ENCODE measurements at regions not wholly inside any gene's neighbourhood (a gene's known extent, or its start where the extent isn't known, plus 50 kb on each side); places are given as distances from the start of the nearest gene placed in this dataset.

DNA sequence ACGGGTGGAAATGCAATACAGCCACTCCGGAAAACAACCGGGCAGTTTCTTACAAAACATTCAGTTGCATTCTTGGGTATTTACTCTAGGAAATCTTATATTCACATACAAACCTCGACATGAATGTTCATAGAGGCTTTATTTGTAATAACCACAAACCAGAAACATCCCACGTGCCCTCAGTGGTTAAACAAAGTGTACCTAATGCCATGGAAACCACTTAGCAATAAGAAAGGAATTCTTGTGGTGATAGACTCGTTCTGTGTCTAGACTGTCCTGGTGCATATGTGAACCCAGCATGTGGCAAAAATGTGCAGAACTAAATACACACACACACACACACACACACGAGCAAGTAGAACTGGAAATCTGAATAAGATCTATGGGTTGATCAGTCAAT is 1073.3 kb downstream of the TBC1D22A start:
- H3K27me3 ChIP-seq (ENCODE audit: low read length): no peaks in the 10 kb centered on the region
- H4K20me1 ChIP-seq (ENCODE audit: low read depth, low read length): no peaks in the 10 kb centered on the region
- TF ChIP-seq, protein P1, sequence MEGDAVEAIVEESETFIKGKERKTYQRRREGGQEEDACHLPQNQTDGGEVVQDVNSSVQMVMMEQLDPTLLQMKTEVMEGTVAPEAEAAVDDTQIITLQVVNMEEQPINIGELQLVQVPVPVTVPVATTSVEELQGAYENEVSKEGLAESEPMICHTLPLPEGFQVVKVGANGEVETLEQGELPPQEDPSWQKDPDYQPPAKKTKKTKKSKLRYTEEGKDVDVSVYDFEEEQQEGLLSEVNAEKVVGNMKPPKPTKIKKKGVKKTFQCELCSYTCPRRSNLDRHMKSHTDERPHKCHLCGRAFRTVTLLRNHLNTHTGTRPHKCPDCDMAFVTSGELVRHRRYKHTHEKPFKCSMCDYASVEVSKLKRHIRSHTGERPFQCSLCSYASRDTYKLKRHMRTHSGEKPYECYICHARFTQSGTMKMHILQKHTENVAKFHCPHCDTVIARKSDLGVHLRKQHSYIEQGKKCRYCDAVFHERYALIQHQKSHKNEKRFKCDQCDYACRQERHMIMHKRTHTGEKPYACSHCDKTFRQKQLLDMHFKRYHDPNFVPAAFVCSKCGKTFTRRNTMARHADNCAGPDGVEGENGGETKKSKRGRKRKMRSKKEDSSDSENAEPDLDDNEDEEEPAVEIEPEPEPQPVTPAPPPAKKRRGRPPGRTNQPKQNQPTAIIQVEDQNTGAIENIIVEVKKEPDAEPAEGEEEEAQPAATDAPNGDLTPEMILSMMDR (IDR thresholded peaks at IDR 0.05; ENCODE audit: insufficient read depth, low read length, poor library complexity, severe bottlenecking): no peak
- no peak for TF ChIP-seq EZH2phosphoT487 (conservative IDR thresholded peaks at IDR 0.05; ENCODE audit: low read length)
- no peak overlapping the region for H3K27ac ChIP-seq (ENCODE audit: low read depth, low read length)
- H3K9me2 ChIP-seq (replicated peaks; ENCODE audit: insufficient read depth, low read length): no peaks in the 10 kb centered on the region
- H3K79me2 ChIP-seq (ENCODE audit: insufficient read depth, low read length): no peaks in the 10 kb centered on the region
- no peak overlapping the region for H2AFZ ChIP-seq (ENCODE audit: low read depth, low read length, severe bottlenecking)
- no peaks in the 10 kb centered on the region for H3K36me3 ChIP-seq (ENCODE audit: low read length)
- no peak overlapping the region for H3K4me2 ChIP-seq (ENCODE audit: low read depth, low read length, poor library complexity, severe bottlenecking)
- H3K9ac ChIP-seq (ENCODE audit: low read length): no peak overlapping the region
- H3F3A ChIP-seq (ENCODE audit: insufficient read depth): no peaks in the 10 kb centered on the region
- H3K4me3 ChIP-seq (ENCODE audit: insufficient read depth, low read length, poor library complexity, severe bottlenecking): no peak overlapping the region
- no peaks in the 10 kb centered on the region for H3K9me3 ChIP-seq (ENCODE audit: insufficient read depth, low read length)

DNA sequence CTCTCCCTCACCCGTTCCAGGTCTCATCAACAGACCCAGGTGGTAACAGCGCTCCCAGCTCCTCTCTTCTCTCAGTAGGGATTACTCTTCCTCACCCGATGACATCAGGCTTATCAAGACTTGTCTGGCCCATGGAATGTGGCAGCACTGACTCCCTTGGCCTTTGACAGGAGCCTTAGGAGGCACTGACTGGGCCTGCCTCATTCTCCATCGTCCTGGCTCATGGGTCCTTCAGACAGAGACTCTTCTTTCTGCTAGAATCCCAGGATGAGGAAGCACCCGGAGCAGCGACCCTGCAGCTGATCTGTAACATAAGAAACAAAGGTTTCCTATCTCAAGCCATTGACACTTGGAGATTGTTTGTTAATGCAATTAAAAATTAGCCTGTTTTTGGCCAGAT is 1063.6 kb downstream of the TBC1D22A start:
- no peak overlapping the region for H3K4me2 ChIP-seq (ENCODE audit: low read depth, low read length, poor library complexity, severe bottlenecking)
- no peak overlapping the region for H3K27ac ChIP-seq (ENCODE audit: low read depth, low read length)
- H3K9me3 ChIP-seq (ENCODE audit: insufficient read depth, low read length): 0 out of 2 replicates have a peak, but pooled peaks cover 4% of the 10 kb centered on the region
- no peak overlapping the region for H3K4me3 ChIP-seq (ENCODE audit: insufficient read depth, low read length, poor library complexity, severe bottlenecking)
- H2AFZ ChIP-seq (ENCODE audit: low read depth, low read length, severe bottlenecking): no peak overlapping the region
- H3F3A ChIP-seq (ENCODE audit: insufficient read depth): no peaks in the 10 kb centered on the region
- no peaks in the 10 kb centered on the region for H3K79me2 ChIP-seq (ENCODE audit: insufficient read depth, low read length)
- no peaks in the 10 kb centered on the region for H4K20me1 ChIP-seq (ENCODE audit: low read depth, low read length)
- no peaks in the 10 kb centered on the region for H3K9me2 ChIP-seq (replicated peaks; ENCODE audit: insufficient read depth, low read length)
- no peaks in the 10 kb centered on the region for H3K36me3 ChIP-seq (ENCODE audit: low read length)
- no peak overlapping the region for H3K9ac ChIP-seq (ENCODE audit: low read length)
- TF ChIP-seq EZH2phosphoT487 (conservative IDR thresholded peaks at IDR 0.05; ENCODE audit: low read length): no peak
- TF ChIP-seq, protein P1 (IDR thresholded peaks at IDR 0.05; ENCODE audit: insufficient read depth, low read length, poor library complexity, severe bottlenecking): no peak
- H3K27me3 ChIP-seq (ENCODE audit: low read length): no peaks in the 10 kb centered on the region

DNA sequence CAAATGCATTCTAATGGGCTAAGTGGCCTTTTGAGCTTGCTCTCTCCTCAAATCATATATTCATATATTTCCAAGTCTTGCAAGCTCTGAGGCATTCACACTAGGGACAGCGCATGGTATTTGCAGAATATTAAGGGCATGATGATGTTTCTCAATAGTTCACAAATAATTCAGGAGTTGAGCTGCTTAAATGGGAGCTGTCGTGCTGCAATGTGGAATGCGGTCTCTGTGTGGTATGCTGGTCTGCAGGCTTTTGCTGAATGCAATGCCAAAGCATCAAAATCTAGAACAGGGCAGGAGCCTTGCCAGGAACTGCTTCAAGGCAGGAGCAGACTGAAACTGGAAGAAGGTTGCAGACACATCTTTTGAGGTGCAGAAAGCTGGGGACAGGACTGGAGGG is 1060.0 kb downstream of the TBC1D22A start:
- H3K4me2 ChIP-seq (ENCODE audit: low read depth, low read length, poor library complexity, severe bottlenecking): no peak overlapping the region
- H3K36me3 ChIP-seq (ENCODE audit: low read length): no peaks in the 10 kb centered on the region
- 0 out of 2 replicates have a peak, but pooled peaks cover 4% of the 10 kb centered on the region for H3K9me3 ChIP-seq (ENCODE audit: insufficient read depth, low read length)
- H4K20me1 ChIP-seq (ENCODE audit: low read depth, low read length): no peaks in the 10 kb centered on the region
- TF ChIP-seq, protein P1 (IDR thresholded peaks at IDR 0.05; ENCODE audit: insufficient read depth, low read length, poor library complexity, severe bottlenecking): no peak
- no peak for TF ChIP-seq EZH2phosphoT487 (conservative IDR thresholded peaks at IDR 0.05; ENCODE audit: low read length)
- no peaks in the 10 kb centered on the region for H3K27me3 ChIP-seq (ENCODE audit: low read length)
- H3K9ac ChIP-seq (ENCODE audit: low read length): no peak overlapping the region
- H3K27ac ChIP-seq (ENCODE audit: low read depth, low read length): no peak overlapping the region
- no peak overlapping the region for H3K4me3 ChIP-seq (ENCODE audit: insufficient read depth, low read length, poor library complexity, severe bottlenecking)
- no peaks in the 10 kb centered on the region for H3F3A ChIP-seq (ENCODE audit: insufficient read depth)
- no peaks in the 10 kb centered on the region for H3K79me2 ChIP-seq (ENCODE audit: insufficient read depth, low read length)
- no peak overlapping the region for H2AFZ ChIP-seq (ENCODE audit: low read depth, low read length, severe bottlenecking)
- no peaks in the 10 kb centered on the region for H3K9me2 ChIP-seq (replicated peaks; ENCODE audit: insufficient read depth, low read length)
